ENCODE measurements at regions not wholly inside any gene's neighbourhood (a gene's known extent, or its start where the extent isn't known, plus 50 kb on each side); places are given as distances from the start of the nearest gene placed in this dataset.

GRCh38 chr7:42650701-42651100 lies 261.2 kb downstream of the C7orf25 start:
- POLR2A ChIA-PET = no interaction called here
- TF ChIP-seq MAX (IDR thresholded peaks at IDR 0.05; ENCODE audit: insufficient read depth, insufficient read length) (no peak), POLR2AphosphoS5 (IDR thresholded peaks at IDR 0.05; ENCODE audit: insufficient read depth, low read depth, low read length) (no peak), CTCF (IDR thresholded peaks at IDR 0.05; ENCODE audit: extremely low read depth in 1 of 2, insufficient read depth in 1 of 2, low read depth in 1 of 2, low read length in 2 of 2) (no peak), GATA2 (IDR thresholded peaks at IDR 0.05; ENCODE audit: insufficient read depth, insufficient read length, low read depth, low read length) (no peak), JUN (IDR thresholded peaks at IDR 0.05; ENCODE audit: borderline replicate concordance, insufficient read depth, insufficient read length, low read depth) (no peak), FOS (IDR thresholded peaks at IDR 0.05; ENCODE audit: borderline replicate concordance, insufficient read depth, low read length) (no peak), MYC (IDR thresholded peaks at IDR 0.05; ENCODE audit: low read depth, low read length) (no peak), POLR2A (IDR thresholded peaks at IDR 0.05; ENCODE audit: low read depth, low read length) (no peak)

More at GRCh38 chr7:42650701-42651100, 261.2 kb downstream of the C7orf25 start:
- no TSS peak for BruUV-seq (replicated peaks)
- Histone ChIP-seq H3K9me3 (replicated peaks; ENCODE audit: control insufficient read depth, insufficient read depth, low read length) (no peaks in the 10 kb centered on the region), H3K4me3 (replicated peaks in 1 of 3; ENCODE audit: insufficient read depth in 1 of 3, low read depth in 1 of 3, low read length in 3 of 3) (no peak overlapping the region), H3K9ac (replicated peaks; ENCODE audit: extremely low read depth, insufficient read depth, low read length) (no peak overlapping the region), H4K20me1 (replicated peaks; ENCODE audit: control insufficient read depth, extremely low read depth, insufficient read depth, low read length) (no peaks in the 10 kb centered on the region), H3K27me3 (ENCODE audit: control insufficient read depth in 2 of 2, insufficient read depth in 2 of 2, low read length in 2 of 2) (no peaks in the 10 kb centered on the region), H3K4me1 (ENCODE audit: control insufficient read depth, extremely low read depth, insufficient read depth, low read length) (no peaks in the 10 kb centered on the region), H3K79me2 (ENCODE audit: control insufficient read depth, insufficient read depth, low read length) (no peaks in the 10 kb centered on the region), H3K36me3 (ENCODE audit: control insufficient read depth in 2 of 2, extremely low read depth in 1 of 2, insufficient read depth in 2 of 2, low read length in 2 of 2) (no peaks in the 10 kb centered on the region), H3K9me1 (replicated peaks; ENCODE audit: control insufficient read depth, extremely low read depth, insufficient read depth, low read length) (no peaks in the 10 kb centered on the region), H3K4me2 (ENCODE audit: insufficient read depth, low read length) (no peak overlapping the region), H2AFZ (ENCODE audit: low read depth, low read length) (no peak overlapping the region), H3K27ac (ENCODE audit: insufficient read depth, low read depth, low read length) (no peak overlapping the region)
- DNase-seq (ENCODE audit: low read depth, low spot score) (no peak), FAIRE-seq (no peak)
- dilution Hi-C loops (cut with MboI; ENCODE audit: extremely low pct_ligation_motif_present, low sequenced_read_pairs) = no loop called here
- CTCF ChIA-PET = interaction anchor here (1.7 kb wide), 1 partner anchor 710 kb away, joined by 4 read pairs; no protein-coding TSS in a partner anchor
- intact Hi-C loops (cut with micrococcal nuclease) = no loop called here
